H1 (cell line): ENCODE measurements at regions not wholly inside any gene's neighbourhood (a gene's known extent, or its start where the extent isn't known, plus 50 kb on each side); places are given as distances from the start of the nearest gene placed in this dataset.

Source experiments
- CHD1 ChIP-seq: IDR thresholded peaks from 2 replicates; pipeline ENCODE4 v1.6.1; 2012; ENCODE audit warnings: low read depth, low read length, improper control_type of control experiment
- HDAC6 ChIP-seq: IDR thresholded peaks from one replicate; pipeline ENCODE4 v1.7.1; 2012; ENCODE audit warnings: low read depth, mild to moderate bottlenecking, inconsistent platforms, low read length, moderate library complexity
- SIN3A ChIP-seq, 2 experiments: IDR thresholded peaks in 1 of 2; conservative IDR thresholded peaks in 1 of 2; 2 replicates each; pipeline ENCODE4 v1.6.1; 2011 to 2012; ENCODE audit warnings: low read length in 2 of 2, improper control_type of control experiment in 1 of 2, low read depth in 1 of 2, mild to moderate bottlenecking in 1 of 2
- SUZ12 ChIP-seq: fragments of 200-600 bp; sonication (generic); IDR thresholded peaks from 2 replicates; pipeline ENCODE4 v1.6.1; 2012; ENCODE audit warnings: mild to moderate bottlenecking, inconsistent platforms, low read length, moderate library complexity, mixed read lengths
- TAF7 ChIP-seq: optimal IDR thresholded peaks from 2 replicates; pipeline ENCODE3; 2011; ENCODE audit warnings: low read depth, mild to moderate bottlenecking, inconsistent platforms, low read length, moderate library complexity, borderline replicate concordance
- TCF12 ChIP-seq: IDR thresholded peaks from 2 replicates; pipeline ENCODE4 v1.6.1; 2011; ENCODE audit warnings: low read depth, mild to moderate bottlenecking, low read length

- TF ChIP-seq CHD1, result no peak
- no peak for TF ChIP-seq TCF12
- no peak for TF ChIP-seq SIN3A (conservative IDR thresholded peaks at IDR 0.05 in 1 of 2, IDR thresholded peaks at IDR 0.05 in 1 of 2; ENCODE audit: low read depth in 1 of 2, low read length in 2 of 2)
- no peak for TF ChIP-seq SUZ12
- TF ChIP-seq HDAC6, result no peak
- TF ChIP-seq TAF7, result no peak
These were observed 110.8 kb downstream of the MFSD1 start (continued) for GRCh38 chr3:158912621-158913020.
